ENCODE measurements at regions not wholly inside any gene's neighbourhood (a gene's known extent, or its start where the extent isn't known, plus 50 kb on each side); places are given as distances from the start of the nearest gene placed in this dataset.

GRCh38 chr3:144437989-144438388 lies 466.4 kb downstream of the DIPK2A start:
- Histone ChIP-seq H3K4me3 (no peak overlapping the region), H3K9me3 (no peaks in the 10 kb centered on the region), H3K27me3 (no peaks in the 10 kb centered on the region), H3K27ac (no peak overlapping the region), H3K4me1 (no peaks in the 10 kb centered on the region), H3K36me3 (no peaks in the 10 kb centered on the region)
- WGBS, 2 donors, result 83 to 100% methylated on average over 3 of the region's 3 CpGs
- DNase-seq (ENCODE audit: low spot score in 2 of 2), result no peak
- no peak for TF ChIP-seq POLR2A (IDR thresholded peaks at IDR 0.05)
- no peak for TF ChIP-seq EP300 (IDR thresholded peaks at IDR 0.05)
- TF ChIP-seq CTCF (IDR thresholded peaks at IDR 0.05), result no peak

- no peaks in the 10 kb centered on the region for H3K9me3 ChIP-seq
- WGBS, 2 donors, result 92% methylated on average over 2 of the region's 2 CpGs
- no peak overlapping the region for H3K4me3 ChIP-seq
- no peaks in the 10 kb centered on the region for H3K27me3 ChIP-seq
- no peak overlapping the region for H3K27ac ChIP-seq
- DNase-seq (ENCODE audit: low spot score in 2 of 2), result no peak
- no peaks in the 10 kb centered on the region for H3K36me3 ChIP-seq
- TF ChIP-seq POLR2A (IDR thresholded peaks at IDR 0.05) (no peak), CTCF (IDR thresholded peaks at IDR 0.05) (no peak)
- H3K4me1 ChIP-seq, result no peaks in the 10 kb centered on the region
Measured at GRCh38 chr3:144444061-144444460, 472.4 kb downstream of the DIPK2A start.

GRCh38 chr3:144444546-144444945 lies 472.9 kb downstream of the DIPK2A start:
- 82 to 92% methylated on average over 4 of the region's 4 CpGs for WGBS, 2 donors
- TF ChIP-seq CTCF (IDR thresholded peaks at IDR 0.05), result no peak
- no peak for TF ChIP-seq POLR2A (IDR thresholded peaks at IDR 0.05)
- no peak for TF ChIP-seq EP300 (IDR thresholded peaks at IDR 0.05)

GRCh38 chr3:144455841-144456440 lies 484.3 kb downstream of the DIPK2A start:
- TF ChIP-seq POLR2A (IDR thresholded peaks at IDR 0.05) (no peak), EP300 (IDR thresholded peaks at IDR 0.05) (no peak), CTCF (IDR thresholded peaks at IDR 0.05) (no peak)
- H3K27me3 ChIP-seq, result no peaks in the 10 kb centered on the region
- no peaks in the 10 kb centered on the region for H3K36me3 ChIP-seq
- no peak overlapping the region for H3K4me3 ChIP-seq
- no peak for DNase-seq (ENCODE audit: low spot score in 2 of 2)
- no peaks in the 10 kb centered on the region for H3K4me1 ChIP-seq
- H3K9me3 ChIP-seq, result no peaks in the 10 kb centered on the region
- 86 to 91% methylated on average over 5 of the region's 5 CpGs for WGBS, 2 donors
- no peak overlapping the region for H3K27ac ChIP-seq

More at GRCh38 chr3:144444546-144444945, 472.9 kb downstream of the DIPK2A start:
- Histone ChIP-seq H3K27ac (no peak overlapping the region), H3K4me3 (no peak overlapping the region), H3K36me3 (no peaks in the 10 kb centered on the region), H3K27me3 (no peaks in the 10 kb centered on the region), H3K4me1 (no peaks in the 10 kb centered on the region), H3K9me3 (no peaks in the 10 kb centered on the region)
- no peak for DNase-seq (ENCODE audit: low spot score in 2 of 2)

- Histone ChIP-seq H3K27ac (no peak overlapping the region), H3K27me3 (no peaks in the 10 kb centered on the region), H3K4me1 (no peaks in the 10 kb centered on the region), H3K36me3 (no peaks in the 10 kb centered on the region), H3K4me3 (no peak overlapping the region), H3K9me3 (no peaks in the 10 kb centered on the region)
- DNase-seq (ENCODE audit: low spot score in 2 of 2), result no peak
- TF ChIP-seq EP300 (IDR thresholded peaks at IDR 0.05) (no peak), POLR2A (IDR thresholded peaks at IDR 0.05) (no peak), CTCF (IDR thresholded peaks at IDR 0.05) (no peak)
Measured at GRCh38 chr3:144457758-144458157, 486.1 kb downstream of the DIPK2A start.

Measured in tibial nerve (tissue), 4 donors.